GM10266 (cell line): ENCODE measurements at regions not wholly inside any gene's neighbourhood (a gene's known extent, or its start where the extent isn't known, plus 50 kb on each side); places are given as distances from the start of the nearest gene placed in this dataset.

Experiments used
- DNase-seq: peaks from one replicate; pipeline ENCODE4 v3.0.0; 2012; ENCODE audit errors: extremely low spot score
- TF ChIP-seq, protein P1 (sequence below): IDR thresholded peaks from 2 replicates; pipeline ENCODE4 v1.5.1; 2012; ENCODE audit warnings: mild to moderate bottlenecking, low read depth; ENCODE audit not compliant: control insufficient read depth, insufficient read depth; ENCODE audit errors: missing control alignments

- no peak for DNase-seq
- TF ChIP-seq, protein P1, sequence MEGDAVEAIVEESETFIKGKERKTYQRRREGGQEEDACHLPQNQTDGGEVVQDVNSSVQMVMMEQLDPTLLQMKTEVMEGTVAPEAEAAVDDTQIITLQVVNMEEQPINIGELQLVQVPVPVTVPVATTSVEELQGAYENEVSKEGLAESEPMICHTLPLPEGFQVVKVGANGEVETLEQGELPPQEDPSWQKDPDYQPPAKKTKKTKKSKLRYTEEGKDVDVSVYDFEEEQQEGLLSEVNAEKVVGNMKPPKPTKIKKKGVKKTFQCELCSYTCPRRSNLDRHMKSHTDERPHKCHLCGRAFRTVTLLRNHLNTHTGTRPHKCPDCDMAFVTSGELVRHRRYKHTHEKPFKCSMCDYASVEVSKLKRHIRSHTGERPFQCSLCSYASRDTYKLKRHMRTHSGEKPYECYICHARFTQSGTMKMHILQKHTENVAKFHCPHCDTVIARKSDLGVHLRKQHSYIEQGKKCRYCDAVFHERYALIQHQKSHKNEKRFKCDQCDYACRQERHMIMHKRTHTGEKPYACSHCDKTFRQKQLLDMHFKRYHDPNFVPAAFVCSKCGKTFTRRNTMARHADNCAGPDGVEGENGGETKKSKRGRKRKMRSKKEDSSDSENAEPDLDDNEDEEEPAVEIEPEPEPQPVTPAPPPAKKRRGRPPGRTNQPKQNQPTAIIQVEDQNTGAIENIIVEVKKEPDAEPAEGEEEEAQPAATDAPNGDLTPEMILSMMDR, result no peak
Measured at GRCh38 chr10:123529146-123529760, 136.9 kb upstream of the GPR26 start.

DNA sequence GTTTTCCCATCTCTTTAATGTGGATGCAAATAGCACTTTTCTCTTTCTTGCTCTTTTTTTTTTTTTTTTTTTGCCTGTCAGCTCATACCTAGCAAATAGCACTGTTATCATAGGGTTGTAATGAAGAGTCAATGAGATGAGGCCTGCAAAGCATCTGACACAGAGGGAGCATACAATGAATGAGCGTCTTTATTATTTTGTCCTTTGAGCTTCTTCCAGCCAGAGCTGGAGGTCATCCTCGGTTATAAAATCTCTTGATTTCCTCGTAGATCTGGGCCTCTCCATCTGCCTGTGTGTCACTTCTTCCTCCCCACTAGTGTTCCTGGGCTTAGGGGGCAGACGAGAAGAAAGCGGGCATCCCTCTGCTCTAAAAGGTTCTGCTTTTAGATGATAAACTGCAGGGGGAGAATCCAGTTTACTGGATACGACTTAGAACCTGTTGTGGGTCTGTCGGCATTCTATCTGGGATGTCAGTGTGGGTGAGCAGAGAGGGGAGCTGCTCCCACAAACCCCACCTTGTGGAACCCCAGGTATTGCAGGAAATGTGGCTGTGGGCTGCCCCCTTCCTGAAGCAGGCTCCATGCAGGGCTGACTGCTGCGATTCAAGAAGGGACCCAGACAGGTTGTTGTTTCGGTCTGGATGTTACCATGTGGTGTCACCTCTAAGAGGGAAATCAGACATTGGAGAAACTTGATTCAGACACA lies 135.8 kb upstream of the GPR26 start:
- TF ChIP-seq, protein P1, result no peak
- no peak for DNase-seq

DNA sequence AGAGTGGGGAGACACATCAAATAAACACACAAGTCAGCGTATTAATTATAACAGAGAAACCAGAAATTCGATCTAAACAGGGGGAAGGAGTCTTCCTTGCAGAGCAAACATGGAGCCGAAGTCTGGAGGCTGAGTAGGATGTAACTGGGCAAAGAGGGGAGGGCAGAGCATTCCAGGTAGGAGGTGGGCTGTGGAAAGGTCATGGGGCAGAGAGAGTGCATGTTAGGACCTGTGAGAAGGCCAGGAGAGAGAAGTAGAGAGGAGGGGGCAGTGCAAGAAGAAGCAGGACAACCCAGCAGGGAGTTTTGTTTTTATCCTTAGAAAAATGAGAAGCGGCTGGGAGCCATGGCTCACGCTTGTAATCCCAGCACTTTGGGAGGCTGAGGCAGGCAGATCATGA lies 130.8 kb upstream of the GPR26 start:
- TF ChIP-seq, protein P1, result no peak
- no peak for DNase-seq

- TF ChIP-seq, protein P1, result no peak
- no peak for DNase-seq
Measured at GRCh38 chr10:123536176-123536845, 129.8 kb upstream of the GPR26 start.

DNA sequence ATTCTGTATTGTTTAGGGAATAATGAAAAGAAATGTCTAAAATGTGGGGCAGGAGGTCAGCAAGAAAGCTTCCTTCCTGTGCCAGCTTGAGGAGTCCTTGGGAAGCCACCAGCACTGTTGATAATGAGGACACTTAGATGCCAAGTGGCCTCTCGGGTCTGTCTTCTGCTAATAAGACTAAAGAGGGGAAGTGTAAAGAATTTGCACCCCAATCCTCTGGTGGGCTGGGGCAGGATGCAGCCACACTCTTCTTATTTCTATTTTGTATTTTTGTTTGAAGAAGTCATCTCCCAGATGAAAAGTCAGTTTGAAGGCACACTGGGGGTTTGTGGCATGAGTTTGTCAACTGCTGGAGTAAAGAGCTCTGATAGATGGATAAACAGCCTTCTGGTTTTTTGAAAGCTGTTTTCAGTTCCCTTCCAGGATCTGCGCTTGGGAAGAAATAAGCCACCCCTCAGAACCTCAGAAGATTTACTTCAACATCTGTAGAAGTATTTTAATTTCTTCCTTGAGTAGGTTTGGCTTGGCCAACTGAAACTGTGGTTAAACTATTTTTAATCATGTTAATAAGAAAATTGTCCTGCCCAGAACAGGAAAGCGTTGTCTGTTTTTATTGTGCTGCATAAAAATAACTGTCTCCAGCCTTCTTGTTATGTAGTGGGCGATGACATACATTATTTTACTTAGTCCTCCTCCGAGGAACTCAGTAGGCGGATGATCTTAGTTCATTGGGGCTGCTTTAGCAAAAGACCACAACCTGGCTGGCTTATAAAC lies 128.8 kb upstream of the GPR26 start:
- TF ChIP-seq, protein P1, result no peak
- DNase-seq, result no peak

DNA sequence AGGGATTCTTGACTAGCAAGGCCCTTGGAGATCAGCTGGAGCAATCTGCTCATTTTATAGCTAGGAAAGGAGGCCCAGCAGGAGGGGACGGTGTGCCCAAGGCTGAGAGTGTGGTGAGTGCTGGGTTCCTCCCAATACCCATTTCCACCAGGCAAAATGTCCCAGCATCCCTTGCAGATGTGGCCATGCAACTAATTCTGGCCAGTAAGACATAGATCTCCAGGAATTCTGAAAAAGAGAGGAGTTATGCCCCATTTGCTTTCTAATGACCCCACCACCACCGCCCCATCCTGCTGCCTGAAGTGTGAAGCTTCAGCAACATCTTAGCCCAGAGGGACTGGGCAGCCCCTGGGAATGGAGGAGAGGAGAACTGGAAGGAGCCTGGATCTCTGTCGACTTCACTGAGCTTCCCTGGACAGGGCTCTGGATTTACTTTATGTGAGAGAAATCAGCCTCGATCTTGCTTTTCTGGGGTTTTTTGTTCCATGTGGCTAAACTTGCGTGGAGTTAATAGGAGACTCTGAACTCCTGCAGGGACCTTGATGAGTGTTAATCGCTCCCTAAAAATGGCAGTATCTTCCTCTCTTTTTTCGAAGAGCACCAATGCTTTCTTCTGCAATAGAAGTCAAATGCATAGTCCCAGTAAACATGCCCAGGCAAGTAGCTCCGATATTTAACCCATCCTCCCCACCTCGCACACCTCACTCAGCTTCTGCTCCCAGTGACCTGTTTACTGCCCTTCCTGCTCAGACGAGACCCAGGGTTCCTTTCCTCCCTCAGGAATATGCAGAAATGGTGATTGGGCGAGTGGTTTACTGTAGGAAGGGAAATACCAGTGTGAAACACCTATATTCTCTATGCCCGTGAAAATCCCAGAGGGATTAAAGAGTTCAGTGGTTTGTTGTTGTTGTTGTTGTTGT lies 127.5 kb upstream of the GPR26 start:
- TF ChIP-seq, protein P1, result no peak
- no peak for DNase-seq
